GM12878 (cell line): ENCODE measurements at regions not wholly inside any gene's neighbourhood (a gene's known extent, or its start where the extent isn't known, plus 50 kb on each side); places are given as distances from the start of the nearest gene placed in this dataset.

Experiments used
- ATAC-seq: fragments of 200-7000 bp; cut with Tn5 transposase; 3 replicates; pipeline ENCODE4 v1.9.1; 2020; ENCODE audit warnings: mild to moderate bottlenecking, moderate library complexity
- BruUV-seq: library from RNA; stranded (reverse); fragments of 400-500 nt; replicated peaks from 2 replicates; lab custom pipeline; 2021; lab: Mats Ljungman, UMichigan
- CTCF ChIA-PET: fragments of 300-600 bp; sonication (Branson Sonifier 250); formaldehyde crosslinking; extraction: SDS; loops from one replicate; lab custom pipeline; 2021; ENCODE audit warnings: inconsistent platforms; lab: Yijun Ruan, JAX
- POLR2A ChIA-PET: fragments of 350-600 bp; formaldehyde crosslinking; extraction: SDS; loops from one replicate; lab custom pipeline; 2021; ENCODE audit warnings: inconsistent platforms; lab: Charles Lee
- RAD21 ChIA-PET: fragments of 300-600 bp; sonication (Branson Sonifier 250); formaldehyde crosslinking; loops from one replicate; lab custom pipeline; 2023; ENCODE audit warnings: antibody characterized with exemption; ENCODE audit not compliant: unreplicated experiment; lab: Charles Lee
- SMC1A ChIA-PET: fragments of 300-600 bp; sonication (Branson Sonifier 250); formaldehyde crosslinking; loops from one replicate; lab custom pipeline; 2023; ENCODE audit not compliant: unreplicated experiment, uncharacterized antibody; lab: Charles Lee
- DNase-seq: peaks from one replicate; pipeline ENCODE4 v3.0.0-alpha.2; 2011; ENCODE audit warnings: low read depth, low spot score
- FAIRE-seq: peaks from 3 replicates; lab custom pipeline; 2011; peaks lifted over from hg19 to GRCh38; lab: Jason Lieb, UNC
- H2AFZ ChIP-seq: 2 replicates; pipeline ENCODE4 v1.6.0; 2011; ENCODE audit warnings: low read depth, low read length, control low read depth; ENCODE audit not compliant: control insufficient read depth
- H3K27ac ChIP-seq: 2 replicates; pipeline ENCODE4 v1.5.1; 2011; ENCODE audit warnings: control low read depth; ENCODE audit not compliant: control insufficient read depth, insufficient read depth
- H3K27me3 ChIP-seq, 2 experiments: replicated peaks in 1 of 2; 2 replicates each; pipeline versions ENCODE4 v1.6.0 to v1.6.1; 2011; ENCODE audit warnings: low read length in 1 of 2; ENCODE audit not compliant: control insufficient read depth in 2 of 2, insufficient read depth in 2 of 2
- H3K36me3 ChIP-seq, 2 experiments: 2 replicates each; pipeline ENCODE4 v1.5.1; 2011; ENCODE audit warnings: low read length in 1 of 2; ENCODE audit not compliant: control insufficient read depth in 2 of 2, insufficient read depth in 2 of 2
- H3K4me1 ChIP-seq: 2 replicates; pipeline ENCODE4 v1.6.1; 2011; ENCODE audit warnings: mild to moderate bottlenecking, low read length, moderate library complexity, mixed read lengths; ENCODE audit not compliant: control insufficient read depth, insufficient read depth
- H3K4me2 ChIP-seq: 2 replicates; pipeline ENCODE4 v1.6.0; 2011; ENCODE audit warnings: control low read depth; ENCODE audit not compliant: control insufficient read depth, insufficient read depth
- H3K4me3 ChIP-seq: fragments of 200-600 bp; sonication (generic); 2 replicates; pipeline ENCODE4 v1.5.1; 2016
- H3K79me2 ChIP-seq: 2 replicates; pipeline ENCODE4 v1.6.0; 2011; ENCODE audit warnings: low read length; ENCODE audit not compliant: control insufficient read depth, insufficient read depth
- H3K9ac ChIP-seq: 2 replicates; pipeline ENCODE4 v1.8.0; 2011; ENCODE audit warnings: low read length, control low read depth, mixed read lengths; ENCODE audit not compliant: control insufficient read depth, insufficient read depth
- H3K9me3 ChIP-seq: replicated peaks from 3 replicates; pipeline ENCODE4 v1.5.1; 2011; ENCODE audit warnings: mild to moderate bottlenecking, low read length; ENCODE audit not compliant: control insufficient read depth, insufficient read depth
- H4K20me1 ChIP-seq: 2 replicates; pipeline ENCODE4 v1.6.0; 2011; ENCODE audit not compliant: control insufficient read depth, insufficient read depth
- EED ChIP-seq: sonication (generic); IDR thresholded peaks from 2 replicates; pipeline ENCODE4 v1.6.1; 2016; ENCODE audit warnings: antibody characterized with exemption, low read depth
- FOS ChIP-seq: IDR thresholded peaks from 3 replicates; pipeline ENCODE4 v1.6.1; 2011; ENCODE audit warnings: borderline replicate concordance; ENCODE audit not compliant: insufficient read length; ENCODE audit errors: extremely low read depth
- IKZF1 ChIP-seq: fragments of 450-650 bp; conservative IDR thresholded peaks from 2 replicates; pipeline ENCODE4 v1.6.1; 2017; ENCODE audit warnings: antibody characterized with exemption, mild to moderate bottlenecking
- MTA2 ChIP-seq: fragments of 450-650 bp; IDR thresholded peaks from 2 replicates; pipeline ENCODE4 v1.6.1; 2016; ENCODE audit warnings: low read depth, mild to moderate bottlenecking, moderate library complexity
- RUNX3 ChIP-seq: IDR thresholded peaks from 2 replicates; pipeline ENCODE4 v1.6.1; 2012; ENCODE audit warnings: low read length, inconsistent platforms
- SIN3A ChIP-seq: IDR thresholded peaks from 2 replicates; pipeline ENCODE4 v1.6.1; 2012; ENCODE audit warnings: low read depth, low read length, improper control_type of control experiment
- SMAD1 ChIP-seq: fragments of 450-650 bp; IDR thresholded peaks from 2 replicates; pipeline ENCODE4 v1.6.1; 2018; ENCODE audit warnings: mild to moderate bottlenecking, low read depth; ENCODE audit not compliant: partially characterized antibody
- STAT3 ChIP-seq: IDR thresholded peaks from 2 replicates; pipeline ENCODE4 v1.6.1; 2011; ENCODE audit warnings: low read depth, low read length, improper control_type of control experiment
- ZSCAN29 ChIP-seq: fragments of 450-650 bp; IDR thresholded peaks from 2 replicates; pipeline ENCODE4 v1.6.1; 2017; ENCODE audit warnings: mild to moderate bottlenecking, moderate library complexity
- WGBS: methylation state at CpG from one replicate; pipeline ENCODE4 v1.1.6; 2016; ENCODE audit warnings: low lambda C conversion rate; ENCODE audit not compliant: insufficient replicate concordance, insufficient coverage; ENCODE audit errors: missing lambda C conversion rate; 5-methylcytosine and 5-hydroxymethylcytosine counted together
- in situ Hi-C: fragments of 300-500 bp; cut with MboI; formaldehyde crosslinking; loops from 9 replicates; pipeline ENCODE4 v1.14.3; 2018; ENCODE audit warnings: mixed read lengths
- intact Hi-C: fragments of 100-400 bp; cut with micrococcal nuclease; formaldehyde crosslinking; loops from one replicate; pipeline ENCODE4 v1.14.2; 2022; ENCODE audit not compliant: unreplicated experiment
- TF ChIP-seq, protein P1 (sequence below): fragments of 450-650 bp; conservative IDR thresholded peaks from 2 replicates; pipeline ENCODE4 v1.6.1; 2017; ENCODE audit warnings: mild to moderate bottlenecking, moderate library complexity
- TF ChIP-seq, protein P2 (sequence below): fragments of 450-650 bp; IDR thresholded peaks from 2 replicates; pipeline ENCODE4 v1.6.1; 2017; ENCODE audit warnings: low read depth, mild to moderate bottlenecking, moderate library complexity
- TF ChIP-seq, protein P3 (sequence below): IDR thresholded peaks from 2 replicates; pipeline ENCODE4 v1.6.1; 2012; ENCODE audit warnings: low read depth, low read length, improper control_type of control experiment
- TF ChIP-seq, protein P4 (sequence below): IDR thresholded peaks from 2 replicates; pipeline ENCODE4 v1.6.1; 2011; ENCODE audit warnings: borderline replicate concordance, low read depth, mild to moderate bottlenecking, moderate library complexity, low read length; ENCODE audit not compliant: insufficient read depth, poor library complexity, severe bottlenecking

DNA sequence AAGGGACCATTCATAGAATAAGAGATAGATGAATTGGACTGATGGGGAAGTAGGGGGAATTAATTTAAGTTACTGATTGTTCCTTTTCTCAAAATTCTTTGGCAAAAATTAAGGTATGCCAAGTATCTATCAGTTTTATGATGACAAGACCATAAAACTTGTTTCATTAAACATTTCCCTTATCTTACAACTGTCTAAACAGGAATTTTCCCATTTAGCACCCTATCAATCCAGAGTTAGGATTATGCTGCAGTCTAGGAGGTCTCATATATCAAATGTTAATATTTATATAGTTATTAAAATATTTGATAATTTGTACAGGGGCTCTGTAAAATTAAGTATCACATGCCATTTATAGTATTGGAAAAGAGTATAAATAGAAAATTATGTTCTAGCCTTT, 51.5 kb upstream of the ARID1B start (continued):
- TF ChIP-seq IKZF1, result no peak
- TF ChIP-seq, all 136 proteins: peak for 0

DNA sequence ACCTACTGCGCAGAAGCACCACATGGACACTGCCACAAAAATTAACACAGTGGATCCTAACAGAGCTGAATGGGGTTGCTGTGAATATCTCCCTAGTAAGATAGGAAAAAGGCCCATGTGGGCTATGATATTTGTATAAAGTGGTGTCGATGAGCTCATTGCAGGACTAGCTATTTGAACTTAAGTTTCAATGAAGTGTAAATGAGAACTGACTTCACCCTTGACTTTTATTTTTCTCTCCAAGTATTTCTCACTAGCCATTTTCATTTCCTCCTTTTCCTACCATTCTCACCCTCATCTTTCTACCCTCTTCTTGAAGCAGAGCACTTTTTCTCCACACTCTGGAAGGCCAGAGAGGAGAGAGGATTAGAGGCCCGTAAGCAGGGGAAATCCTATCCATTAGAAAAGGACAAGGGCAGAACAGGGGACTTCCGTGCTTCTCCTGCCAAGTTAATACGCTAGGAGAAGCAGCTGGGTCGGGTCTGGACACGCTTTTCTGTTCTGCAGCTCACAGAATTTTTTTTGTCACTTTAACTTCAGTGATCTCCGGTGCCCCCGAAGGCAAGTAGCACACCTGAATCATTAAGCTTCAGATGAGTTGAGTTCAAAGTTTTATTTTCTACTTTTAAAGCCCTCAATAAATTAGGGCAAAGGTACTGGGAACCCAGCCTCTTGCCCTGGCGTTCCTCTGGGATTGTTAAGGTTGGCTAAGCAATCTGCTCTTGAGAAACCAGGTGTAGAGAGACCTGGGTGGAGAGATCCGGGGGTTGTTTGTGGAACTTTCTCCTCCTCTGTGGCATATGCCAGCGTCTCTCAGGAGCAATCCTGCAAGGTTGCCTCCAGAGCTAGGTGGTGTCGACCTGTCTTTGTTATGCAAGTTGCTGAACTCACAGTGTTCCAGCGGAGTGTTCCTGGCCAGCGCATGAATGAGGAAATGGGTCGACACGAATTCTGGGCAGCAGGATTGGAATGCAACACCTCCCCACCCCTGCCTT, 56.2 kb upstream of the ARID1B start:
- Histone ChIP-seq H3K27me3 (no peaks in the 10 kb centered on the region), H3K27ac (peak overlapping the region; percentile 96), H2AFZ (peak overlapping the region; percentile 64), H3K4me3 (peak overlapping the region; percentile 58; the same call in 1 of the 2 replicates), H3K79me2 (no peaks in the 10 kb centered on the region; the same call in none of the 2 replicates), H3K9ac (peak overlapping the region; percentile 85), H3K4me1 (peaks cover 37% of the 10 kb centered on the region), H3K36me3 (no peaks in the 10 kb centered on the region), H3K4me2 (peak overlapping the region; percentile 67), H3K9me3 (peaks cover 1% of the 10 kb centered on the region; the same call in 1 of the 3 replicates), H4K20me1 (no peaks in the 10 kb centered on the region)
- in situ Hi-C loops, result no loop called here
- ChIA-PET RAD21 (interaction anchor here (0.7 to 5.6 kb wide), 52 partner anchors 8 to 348 kb away, joined by 3 to 136 read pairs (median 5); partner anchors contain the start of gene ARID1B), SMC1A (interaction anchor here (0.7 to 16.6 kb wide), 37 partner anchors 8 to 1405 kb away, joined by 3 to 266 read pairs (median 6); partner anchors contain the start of gene ARID1B), CTCF (interaction anchor here (0.8 to 2.9 kb wide), 24 partner anchors 10 to 1392 kb away, joined by 3 to 42 read pairs (median 5); partner anchors contain the start of gene ARID1B), POLR2A (interaction anchor here (0.6 to 3.2 kb wide), 22 partner anchors 12 to 298 kb away, joined by 3 to 36 read pairs (median 5); partner anchors contain the start of gene ARID1B)
- TSS peak; percentile 95 for BruUV-seq
- ATAC-seq (peak; percentile 82), DNase-seq (peak; percentile 76), FAIRE-seq (peak; percentile 96)
- WGBS, result 38% methylated on average over 17 of the region's 17 CpGs
- intact Hi-C loops, result loop anchor here (1.0 to 5.0 kb wide), 5 partner anchors 22 to 157 kb away; partner anchors contain the start of gene ARID1B
- TF ChIP-seq ZSCAN29 (peak; percentile 22; the same call in 1 of the 2 replicates), FOS (no peak), SIN3A (no peak), MTA2 (peak; percentile 79), SMAD1 (peak; percentile 61), STAT3 (0 out of 2 replicates have a peak, but pooled peaks have one; percentile 12), RUNX3 (peak; percentile 74), EED (peak; percentile 99)
- TF ChIP-seq, protein P1, sequence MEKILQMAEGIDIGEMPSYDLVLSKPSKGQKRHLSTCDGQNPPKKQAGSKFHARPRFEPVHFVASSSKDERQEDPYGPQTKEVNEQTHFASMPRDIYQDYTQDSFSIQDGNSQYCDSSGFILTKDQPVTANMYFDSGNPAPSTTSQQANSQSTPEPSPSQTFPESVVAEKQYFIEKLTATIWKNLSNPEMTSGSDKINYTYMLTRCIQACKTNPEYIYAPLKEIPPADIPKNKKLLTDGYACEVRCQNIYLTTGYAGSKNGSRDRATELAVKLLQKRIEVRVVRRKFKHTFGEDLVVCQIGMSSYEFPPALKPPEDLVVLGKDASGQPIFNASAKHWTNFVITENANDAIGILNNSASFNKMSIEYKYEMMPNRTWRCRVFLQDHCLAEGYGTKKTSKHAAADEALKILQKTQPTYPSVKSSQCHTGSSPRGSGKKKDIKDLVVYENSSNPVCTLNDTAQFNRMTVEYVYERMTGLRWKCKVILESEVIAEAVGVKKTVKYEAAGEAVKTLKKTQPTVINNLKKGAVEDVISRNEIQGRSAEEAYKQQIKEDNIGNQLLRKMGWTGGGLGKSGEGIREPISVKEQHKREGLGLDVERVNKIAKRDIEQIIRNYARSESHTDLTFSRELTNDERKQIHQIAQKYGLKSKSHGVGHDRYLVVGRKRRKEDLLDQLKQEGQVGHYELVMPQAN, result 0 out of 2 replicates have a peak, but pooled peaks have one; percentile 35
- TF ChIP-seq, protein P2, sequence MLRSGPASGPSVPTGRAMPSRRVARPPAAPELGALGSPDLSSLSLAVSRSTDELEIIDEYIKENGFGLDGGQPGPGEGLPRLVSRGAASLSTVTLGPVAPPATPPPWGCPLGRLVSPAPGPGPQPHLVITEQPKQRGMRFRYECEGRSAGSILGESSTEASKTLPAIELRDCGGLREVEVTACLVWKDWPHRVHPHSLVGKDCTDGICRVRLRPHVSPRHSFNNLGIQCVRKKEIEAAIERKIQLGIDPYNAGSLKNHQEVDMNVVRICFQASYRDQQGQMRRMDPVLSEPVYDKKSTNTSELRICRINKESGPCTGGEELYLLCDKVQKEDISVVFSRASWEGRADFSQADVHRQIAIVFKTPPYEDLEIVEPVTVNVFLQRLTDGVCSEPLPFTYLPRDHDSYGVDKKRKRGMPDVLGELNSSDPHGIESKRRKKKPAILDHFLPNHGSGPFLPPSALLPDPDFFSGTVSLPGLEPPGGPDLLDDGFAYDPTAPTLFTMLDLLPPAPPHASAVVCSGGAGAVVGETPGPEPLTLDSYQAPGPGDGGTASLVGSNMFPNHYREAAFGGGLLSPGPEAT, result peak; percentile 94
- TF ChIP-seq, protein P3, sequence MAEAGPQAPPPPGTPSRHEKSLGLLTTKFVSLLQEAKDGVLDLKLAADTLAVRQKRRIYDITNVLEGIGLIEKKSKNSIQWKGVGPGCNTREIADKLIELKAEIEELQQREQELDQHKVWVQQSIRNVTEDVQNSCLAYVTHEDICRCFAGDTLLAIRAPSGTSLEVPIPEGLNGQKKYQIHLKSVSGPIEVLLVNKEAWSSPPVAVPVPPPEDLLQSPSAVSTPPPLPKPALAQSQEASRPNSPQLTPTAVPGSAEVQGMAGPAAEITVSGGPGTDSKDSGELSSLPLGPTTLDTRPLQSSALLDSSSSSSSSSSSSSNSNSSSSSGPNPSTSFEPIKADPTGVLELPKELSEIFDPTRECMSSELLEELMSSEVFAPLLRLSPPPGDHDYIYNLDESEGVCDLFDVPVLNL, result no peak
- TF ChIP-seq, protein P4, sequence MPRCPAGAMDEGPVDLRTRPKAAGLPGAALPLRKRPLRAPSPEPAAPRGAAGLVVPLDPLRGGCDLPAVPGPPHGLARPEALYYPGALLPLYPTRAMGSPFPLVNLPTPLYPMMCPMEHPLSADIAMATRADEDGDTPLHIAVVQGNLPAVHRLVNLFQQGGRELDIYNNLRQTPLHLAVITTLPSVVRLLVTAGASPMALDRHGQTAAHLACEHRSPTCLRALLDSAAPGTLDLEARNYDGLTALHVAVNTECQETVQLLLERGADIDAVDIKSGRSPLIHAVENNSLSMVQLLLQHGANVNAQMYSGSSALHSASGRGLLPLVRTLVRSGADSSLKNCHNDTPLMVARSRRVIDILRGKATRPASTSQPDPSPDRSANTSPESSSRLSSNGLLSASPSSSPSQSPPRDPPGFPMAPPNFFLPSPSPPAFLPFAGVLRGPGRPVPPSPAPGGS, result peak; percentile 68
